ENCODE measurements at regions not wholly inside any gene's neighbourhood (a gene's known extent, or its start where the extent isn't known, plus 50 kb on each side); places are given as distances from the start of the nearest gene placed in this dataset.
"Not testable (repeated sequence)": the region's sequence is repeated elsewhere in the genome, so short reads cannot be mapped to it uniquely, and the experiment has no call there.

GRCh38 chr3:144816323-144816722 lies 844.7 kb downstream of the DIPK2A start:
- ATAC-seq (no peak), DNase-seq (no peak)
- Histone ChIP-seq H3K27me3 (ENCODE audit: low read depth) (no peaks in the 10 kb centered on the region), H3K27ac (no peak overlapping the region), H3K9me3 (no peaks in the 10 kb centered on the region), H3K36me3 (no peaks in the 10 kb centered on the region), H3K4me1 (no peaks in the 10 kb centered on the region), H3K4me3 (no peak overlapping the region)
- intact Hi-C loops (cut with DNase I): no loop called here
- no peak for TF ChIP-seq CTCF (IDR thresholded peaks at IDR 0.05)

GRCh38 chr3:144818973-144819372 lies 847.4 kb downstream of the DIPK2A start:
- no peak for ATAC-seq
- DNase-seq: no peak

GRCh38 chr3:144820232-144820631 lies 848.6 kb downstream of the DIPK2A start:
- H3K27me3 ChIP-seq (ENCODE audit: low read depth); H3K27ac ChIP-seq; ATAC-seq; H3K9me3 ChIP-seq; DNase-seq; intact Hi-C loops (cut with DNase I); H3K4me3 ChIP-seq; H3K4me1 ChIP-seq; H3K36me3 ChIP-seq: not testable (repeated sequence)

More at GRCh38 chr3:144818973-144819372, 847.4 kb downstream of the DIPK2A start:
- intact Hi-C loops (cut with DNase I): no loop called here
- no peak overlapping the region for H3K4me3 ChIP-seq
- no peak overlapping the region for H3K27ac ChIP-seq
- no peak for TF ChIP-seq CTCF (IDR thresholded peaks at IDR 0.05)
- no peaks in the 10 kb centered on the region for H3K36me3 ChIP-seq
- H3K4me1 ChIP-seq: no peaks in the 10 kb centered on the region
- H3K27me3 ChIP-seq (ENCODE audit: low read depth): no peaks in the 10 kb centered on the region
- H3K9me3 ChIP-seq: no peaks in the 10 kb centered on the region

GRCh38 chr3:144820726-144821125 lies 849.1 kb downstream of the DIPK2A start:
- TF ChIP-seq CTCF (IDR thresholded peaks at IDR 0.05): no peak
- intact Hi-C loops (cut with DNase I): no loop called here

GRCh38 chr3:144821583-144821982 lies 850.0 kb downstream of the DIPK2A start:
- Histone ChIP-seq H3K36me3 (no peaks in the 10 kb centered on the region), H3K27me3 (ENCODE audit: low read depth) (no peaks in the 10 kb centered on the region), H3K4me3 (no peak overlapping the region), H3K4me1 (no peaks in the 10 kb centered on the region), H3K9me3 (no peaks in the 10 kb centered on the region), H3K27ac (no peak overlapping the region)
- ATAC-seq (no peak), DNase-seq (no peak)
- intact Hi-C loops (cut with DNase I): no loop called here
- no peak for TF ChIP-seq CTCF (IDR thresholded peaks at IDR 0.05)

More at GRCh38 chr3:144820726-144821125, 849.1 kb downstream of the DIPK2A start:
- Histone ChIP-seq H3K27me3 (ENCODE audit: low read depth) (no peaks in the 10 kb centered on the region), H3K9me3 (no peaks in the 10 kb centered on the region), H3K4me3 (no peak overlapping the region), H3K4me1 (no peaks in the 10 kb centered on the region), H3K36me3 (no peaks in the 10 kb centered on the region), H3K27ac (no peak overlapping the region)
- DNase-seq (no peak), ATAC-seq (no peak)

- TF ChIP-seq CTCF (IDR thresholded peaks at IDR 0.05): no peak
- Histone ChIP-seq H3K27ac (no peak overlapping the region), H3K4me3 (no peak overlapping the region), H3K27me3 (ENCODE audit: low read depth) (no peaks in the 10 kb centered on the region), H3K9me3 (no peaks in the 10 kb centered on the region), H3K36me3 (no peaks in the 10 kb centered on the region), H3K4me1 (no peaks in the 10 kb centered on the region)
- ATAC-seq (no peak), DNase-seq (no peak)
- intact Hi-C loops (cut with DNase I): no loop called here
Observed at GRCh38 chr3:144822671-144823070, 851.0 kb downstream of the DIPK2A start.

All from lower lobe of right lung (tissue), 2 donors.